PC-9 (cell line): ENCODE measurements at regions not wholly inside any gene's neighbourhood (a gene's known extent, or its start where the extent isn't known, plus 50 kb on each side); places are given as distances from the start of the nearest gene placed in this dataset.

ENCODE experiments used
- BruUV-seq: library from RNA; stranded (reverse); fragments of 400-500 nt; replicated peaks from 2 replicates; lab custom pipeline; 2021; lab: Mats Ljungman, UMichigan
- CTCF ChIA-PET: fragments of 300-600 bp; sonication (Branson Sonifier 250); formaldehyde crosslinking; loops from one replicate; lab custom pipeline; 2022; ENCODE audit warnings: antibody characterized with exemption; lab: Charles Lee
- POLR2A ChIA-PET: fragments of 300-600 bp; sonication (Branson Sonifier 250); formaldehyde crosslinking; loops from one replicate; lab custom pipeline; 2022; ENCODE audit warnings: antibody characterized with exemption; ENCODE audit not compliant: unreplicated experiment; lab: Charles Lee
- DNase-seq, 2 experiments: peaks; one replicate each; pipeline versions ENCODE4 v3.0.0 to v3.0.0-alpha.2; 2015 to 2022; ENCODE audit warnings: mixed read lengths in 1 of 2
- H2AFZ ChIP-seq: fragments of 200-600 bp; sonication (generic); 2 replicates; pipeline ENCODE4 v1.8.1; 2017; ENCODE audit warnings: antibody characterized with exemption
- H3F3A ChIP-seq: fragments of 200-600 bp; sonication (generic); 2 replicates; pipeline ENCODE4 v1.8.1; 2017; ENCODE audit warnings: antibody characterized with exemption, mild to moderate bottlenecking, low read depth; ENCODE audit not compliant: insufficient read depth
- H3K27ac ChIP-seq: fragments of 200-600 bp; sonication (generic); 2 replicates; pipeline ENCODE4 v1.6.1; 2016; ENCODE audit warnings: mixed run types
- H3K27me3 ChIP-seq: fragments of 200-600 bp; sonication (generic); 2 replicates; pipeline ENCODE4 v1.6.1; 2016; ENCODE audit warnings: low read depth, mixed run types; ENCODE audit not compliant: insufficient read depth
- H3K36me3 ChIP-seq: fragments of 200-600 bp; sonication (generic); 2 replicates; pipeline ENCODE4 v1.6.1; 2016; ENCODE audit warnings: low read depth, mixed run types
- H3K4me1 ChIP-seq: fragments of 200-600 bp; sonication (generic); replicated peaks from 2 replicates; pipeline ENCODE4 v1.6.1; 2016; ENCODE audit warnings: mixed run types; ENCODE audit not compliant: insufficient read depth
- H3K4me2 ChIP-seq: fragments of 200-600 bp; sonication (generic); 2 replicates; pipeline ENCODE4 v1.6.1; 2017; ENCODE audit warnings: mixed run types
- H3K4me3 ChIP-seq: fragments of 200-600 bp; sonication (generic); 2 replicates; pipeline ENCODE4 v1.6.1; 2016; ENCODE audit warnings: mixed run types
- H3K79me2 ChIP-seq: fragments of 200-600 bp; sonication (generic); 2 replicates; pipeline ENCODE4 v1.6.1; 2017; ENCODE audit warnings: low read depth, mixed run types
- H3K9me2 ChIP-seq: fragments of 200-600 bp; sonication (generic); 2 replicates; pipeline ENCODE4 v1.8.1; 2017; ENCODE audit warnings: mild to moderate bottlenecking; ENCODE audit not compliant: insufficient read depth
- H3K9me3 ChIP-seq: fragments of 200-600 bp; sonication (generic); 2 replicates; pipeline ENCODE4 v1.8.1; 2016; ENCODE audit warnings: low read depth; ENCODE audit not compliant: insufficient read depth
- H4K20me1 ChIP-seq: fragments of 200-600 bp; sonication (generic); 2 replicates; pipeline ENCODE4 v1.8.1; 2017; ENCODE audit not compliant: insufficient read depth
- EZH2 ChIP-seq: fragments of 200-600 bp; sonication (generic); IDR thresholded peaks from 2 replicates; pipeline ENCODE4 v1.8.0; 2017; ENCODE audit warnings: antibody characterized with exemption, low read depth
- intact Hi-C: fragments of 100-400 bp; cut with micrococcal nuclease; formaldehyde crosslinking; loops from one replicate; pipeline ENCODE4 v1.10.0; 2022; ENCODE audit not compliant: unreplicated experiment
- TF ChIP-seq, protein P1 (sequence below): fragments of 200-600 bp; sonication (generic); conservative IDR thresholded peaks from 2 replicates; pipeline ENCODE4 v1.6.1; 2017; ENCODE audit warnings: mixed run types, antibody characterized with exemption, mild to moderate bottlenecking, moderate library complexity

DNA sequence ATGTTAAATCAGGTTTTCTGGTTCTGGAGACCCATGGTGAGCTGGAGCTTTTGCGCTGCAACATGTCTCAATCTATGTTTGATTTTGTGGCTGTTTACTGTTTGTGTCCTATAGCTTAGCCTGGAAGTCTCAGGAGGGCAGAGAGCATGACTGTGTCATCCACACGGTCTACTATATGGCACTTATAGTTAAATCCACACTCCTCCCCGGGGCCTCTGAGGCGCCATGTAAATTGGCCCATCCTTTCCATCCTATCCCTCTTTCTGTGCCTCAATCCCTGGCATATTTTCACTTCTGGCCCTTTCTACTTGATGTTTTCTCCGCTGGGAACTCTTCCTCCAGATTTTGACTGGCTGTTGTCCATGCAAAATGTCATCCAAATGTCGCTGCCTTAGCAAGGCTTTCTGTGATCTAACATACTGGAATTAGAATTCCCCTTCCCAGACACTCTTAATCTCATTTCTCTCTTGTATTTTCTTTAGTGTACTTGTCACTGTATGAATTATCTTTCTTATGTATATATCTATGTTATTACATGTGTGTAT, 560.8 kb upstream of the RGMA start:
- no peaks in the 10 kb centered on the region for H4K20me1 ChIP-seq
- peaks cover 11% of the 10 kb centered on the region for H3K27me3 ChIP-seq
- no peak overlapping the region for H3K27ac ChIP-seq
- no peaks in the 10 kb centered on the region for H3K36me3 ChIP-seq
- no peaks in the 10 kb centered on the region for H3F3A ChIP-seq
- H3K4me2 ChIP-seq = no peak overlapping the region
- DNase-seq = no peak
- H3K4me3 ChIP-seq = no peak overlapping the region
- no peaks in the 10 kb centered on the region for H3K9me3 ChIP-seq
- BruUV-seq = no TSS peak
- ChIA-PET POLR2A (no interaction called here), CTCF (no interaction called here)
- H3K4me1 ChIP-seq = no peaks in the 10 kb centered on the region
- no peak overlapping the region for H2AFZ ChIP-seq
- no peaks in the 10 kb centered on the region for H3K9me2 ChIP-seq
- H3K79me2 ChIP-seq = no peaks in the 10 kb centered on the region
- TF ChIP-seq, protein P1, sequence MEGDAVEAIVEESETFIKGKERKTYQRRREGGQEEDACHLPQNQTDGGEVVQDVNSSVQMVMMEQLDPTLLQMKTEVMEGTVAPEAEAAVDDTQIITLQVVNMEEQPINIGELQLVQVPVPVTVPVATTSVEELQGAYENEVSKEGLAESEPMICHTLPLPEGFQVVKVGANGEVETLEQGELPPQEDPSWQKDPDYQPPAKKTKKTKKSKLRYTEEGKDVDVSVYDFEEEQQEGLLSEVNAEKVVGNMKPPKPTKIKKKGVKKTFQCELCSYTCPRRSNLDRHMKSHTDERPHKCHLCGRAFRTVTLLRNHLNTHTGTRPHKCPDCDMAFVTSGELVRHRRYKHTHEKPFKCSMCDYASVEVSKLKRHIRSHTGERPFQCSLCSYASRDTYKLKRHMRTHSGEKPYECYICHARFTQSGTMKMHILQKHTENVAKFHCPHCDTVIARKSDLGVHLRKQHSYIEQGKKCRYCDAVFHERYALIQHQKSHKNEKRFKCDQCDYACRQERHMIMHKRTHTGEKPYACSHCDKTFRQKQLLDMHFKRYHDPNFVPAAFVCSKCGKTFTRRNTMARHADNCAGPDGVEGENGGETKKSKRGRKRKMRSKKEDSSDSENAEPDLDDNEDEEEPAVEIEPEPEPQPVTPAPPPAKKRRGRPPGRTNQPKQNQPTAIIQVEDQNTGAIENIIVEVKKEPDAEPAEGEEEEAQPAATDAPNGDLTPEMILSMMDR = no peak
- no peak for TF ChIP-seq EZH2
- intact Hi-C loops = no loop called here

- no peaks in the 10 kb centered on the region for H3K79me2 ChIP-seq
- no peak overlapping the region for H3K4me2 ChIP-seq
- no peaks in the 10 kb centered on the region for H3K9me2 ChIP-seq
- intact Hi-C loops = no loop called here
- H2AFZ ChIP-seq = no peak overlapping the region
- no peaks in the 10 kb centered on the region for H3K36me3 ChIP-seq
- BruUV-seq = no TSS peak
- no peak overlapping the region for H3K4me3 ChIP-seq
- no peak for TF ChIP-seq EZH2
- TF ChIP-seq, protein P1 = no peak
- ChIA-PET CTCF (no interaction called here), POLR2A (no interaction called here)
- DNase-seq = no peak
- H3F3A ChIP-seq = no peaks in the 10 kb centered on the region
- no peaks in the 10 kb centered on the region for H3K4me1 ChIP-seq
- H3K9me3 ChIP-seq = no peaks in the 10 kb centered on the region
- H3K27me3 ChIP-seq = peaks cover 28% of the 10 kb centered on the region
- H3K27ac ChIP-seq = no peak overlapping the region
- no peaks in the 10 kb centered on the region for H4K20me1 ChIP-seq
Measured at GRCh38 chr15:93646193-93646592, 557.2 kb upstream of the RGMA start.

- no peak overlapping the region for H3K4me2 ChIP-seq
- no TSS peak for BruUV-seq
- H2AFZ ChIP-seq = no peak overlapping the region
- peaks cover 29% of the 10 kb centered on the region for H3K27me3 ChIP-seq
- CTCF ChIA-PET = no interaction called here
- no peaks in the 10 kb centered on the region for H3F3A ChIP-seq
- POLR2A ChIA-PET = no interaction called here
- no peaks in the 10 kb centered on the region for H3K4me1 ChIP-seq
- no peaks in the 10 kb centered on the region for H3K36me3 ChIP-seq
- H4K20me1 ChIP-seq = no peaks in the 10 kb centered on the region
- TF ChIP-seq, protein P1 = no peak
- no peak for TF ChIP-seq EZH2
- intact Hi-C loops = no loop called here
- no peaks in the 10 kb centered on the region for H3K9me3 ChIP-seq
- H3K79me2 ChIP-seq = no peaks in the 10 kb centered on the region
- no peak overlapping the region for H3K4me3 ChIP-seq
- no peaks in the 10 kb centered on the region for H3K9me2 ChIP-seq
- DNase-seq = no peak
- no peak overlapping the region for H3K27ac ChIP-seq
Measured at GRCh38 chr15:93645594-93645993, 556.6 kb upstream of the RGMA start.
